Calu3 (cell line): ENCODE measurements at regions not wholly inside any gene's neighbourhood (a gene's known extent, or its start where the extent isn't known, plus 50 kb on each side); places are given as distances from the start of the nearest gene placed in this dataset.

ENCODE experiments used
- BruUV-seq: library from RNA; stranded (reverse); fragments of 400-500 nt; replicated peaks from 2 replicates; lab custom pipeline; 2021; lab: Mats Ljungman, UMichigan
- CTCF ChIA-PET: fragments of 300-600 bp; sonication (Branson Sonifier 250); formaldehyde crosslinking; loops from one replicate; lab custom pipeline; 2022; ENCODE audit warnings: antibody characterized with exemption; lab: Charles Lee
- DNase-seq: peaks from one replicate; pipeline ENCODE4 v3.0.0; 2022
- H3K27ac Mint-ChIP-seq: one replicate; pipeline ENCODE4 v1.8.0; 2022; ENCODE audit warnings: mixed read lengths; ENCODE audit not compliant: unreplicated experiment
- H3K27me3 Mint-ChIP-seq: one replicate; pipeline ENCODE4 v1.8.0; 2022; ENCODE audit warnings: mixed read lengths; ENCODE audit not compliant: unreplicated experiment
- H3K36me3 Mint-ChIP-seq: one replicate; pipeline ENCODE4 v1.8.0; 2022; ENCODE audit warnings: mild to moderate bottlenecking, moderate library complexity, mixed read lengths; ENCODE audit not compliant: insufficient read depth, unreplicated experiment
- H3K4me1 Mint-ChIP-seq: one replicate; pipeline ENCODE4 v1.8.0; 2022; ENCODE audit warnings: mild to moderate bottlenecking, low read depth, mixed read lengths; ENCODE audit not compliant: unreplicated experiment
- H3K4me3 Mint-ChIP-seq: one replicate; pipeline ENCODE4 v1.8.0; 2022; ENCODE audit warnings: mild to moderate bottlenecking, low read depth, moderate library complexity, mixed read lengths; ENCODE audit not compliant: unreplicated experiment
- H3K9me3 Mint-ChIP-seq: one replicate; pipeline ENCODE4 v1.8.0; 2022; ENCODE audit warnings: low read depth, mixed read lengths; ENCODE audit not compliant: unreplicated experiment
- intact Hi-C: fragments of 100-400 bp; cut with micrococcal nuclease; formaldehyde crosslinking; loops from one replicate; pipeline ENCODE4 v1.10.0; 2022; ENCODE audit not compliant: unreplicated experiment
- TF ChIP-seq, protein P1 (sequence below): fragments of 200-600 bp; IDR thresholded peaks from one replicate; pipeline ENCODE4 v1.8.0; 2022; ENCODE audit warnings: antibody characterized with exemption; ENCODE audit not compliant: unreplicated experiment

DNA sequence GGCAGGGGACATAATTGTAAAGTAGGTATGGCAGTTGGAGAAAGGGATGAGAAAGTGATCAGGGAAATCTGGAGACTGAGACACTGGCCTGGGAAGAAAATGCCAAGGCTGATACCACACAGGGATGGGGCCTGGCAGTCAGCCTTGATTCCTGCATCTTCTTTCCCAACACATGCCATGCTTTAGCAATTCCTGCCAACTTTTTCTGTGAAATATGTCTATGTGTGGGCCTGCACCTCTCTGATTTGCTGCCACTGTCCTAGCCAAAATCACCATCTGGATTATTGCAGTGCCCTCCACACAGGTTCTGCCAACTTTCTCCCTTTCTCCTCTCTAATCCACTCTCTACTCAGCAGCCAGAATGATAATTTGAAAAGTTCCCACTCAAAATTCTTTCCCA is 759.8 kb upstream of the CITED2 start:
- CTCF ChIA-PET, result no interaction called here
- no TSS peak for BruUV-seq
- DNase-seq, result no peak
- H3K4me3 Mint-ChIP-seq, result no peak overlapping the region
- intact Hi-C loops, result no loop called here
- no peak overlapping the region for H3K27ac Mint-ChIP-seq
- peaks cover 7% of the 10 kb centered on the region for H3K9me3 Mint-ChIP-seq
- no peaks in the 10 kb centered on the region for H3K4me1 Mint-ChIP-seq
- no peaks in the 10 kb centered on the region for H3K36me3 Mint-ChIP-seq
- H3K27me3 Mint-ChIP-seq, result no peaks in the 10 kb centered on the region
- TF ChIP-seq, protein P1, sequence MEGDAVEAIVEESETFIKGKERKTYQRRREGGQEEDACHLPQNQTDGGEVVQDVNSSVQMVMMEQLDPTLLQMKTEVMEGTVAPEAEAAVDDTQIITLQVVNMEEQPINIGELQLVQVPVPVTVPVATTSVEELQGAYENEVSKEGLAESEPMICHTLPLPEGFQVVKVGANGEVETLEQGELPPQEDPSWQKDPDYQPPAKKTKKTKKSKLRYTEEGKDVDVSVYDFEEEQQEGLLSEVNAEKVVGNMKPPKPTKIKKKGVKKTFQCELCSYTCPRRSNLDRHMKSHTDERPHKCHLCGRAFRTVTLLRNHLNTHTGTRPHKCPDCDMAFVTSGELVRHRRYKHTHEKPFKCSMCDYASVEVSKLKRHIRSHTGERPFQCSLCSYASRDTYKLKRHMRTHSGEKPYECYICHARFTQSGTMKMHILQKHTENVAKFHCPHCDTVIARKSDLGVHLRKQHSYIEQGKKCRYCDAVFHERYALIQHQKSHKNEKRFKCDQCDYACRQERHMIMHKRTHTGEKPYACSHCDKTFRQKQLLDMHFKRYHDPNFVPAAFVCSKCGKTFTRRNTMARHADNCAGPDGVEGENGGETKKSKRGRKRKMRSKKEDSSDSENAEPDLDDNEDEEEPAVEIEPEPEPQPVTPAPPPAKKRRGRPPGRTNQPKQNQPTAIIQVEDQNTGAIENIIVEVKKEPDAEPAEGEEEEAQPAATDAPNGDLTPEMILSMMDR, result no peak

DNA sequence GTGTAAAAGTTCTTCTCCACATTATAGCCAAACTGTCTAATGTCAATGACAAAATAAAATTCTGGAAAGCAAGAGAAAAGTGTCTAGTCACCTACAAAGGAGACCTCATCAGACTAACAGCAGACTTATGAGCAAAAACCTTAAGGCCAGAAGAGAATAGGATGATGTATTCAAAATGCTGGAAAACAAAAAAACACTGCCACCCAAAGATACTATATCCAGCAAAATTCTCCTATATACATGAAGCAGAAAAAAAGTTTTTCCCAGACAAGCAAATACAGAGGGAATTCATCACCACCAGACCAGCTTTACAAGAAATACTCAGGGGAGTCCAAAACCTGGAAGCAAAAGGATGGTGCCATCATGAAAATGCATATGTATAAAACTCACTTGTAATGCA is 755.6 kb upstream of the CITED2 start:
- H3K27me3 Mint-ChIP-seq, result no peaks in the 10 kb centered on the region
- H3K27ac Mint-ChIP-seq, result no peak overlapping the region

DNA sequence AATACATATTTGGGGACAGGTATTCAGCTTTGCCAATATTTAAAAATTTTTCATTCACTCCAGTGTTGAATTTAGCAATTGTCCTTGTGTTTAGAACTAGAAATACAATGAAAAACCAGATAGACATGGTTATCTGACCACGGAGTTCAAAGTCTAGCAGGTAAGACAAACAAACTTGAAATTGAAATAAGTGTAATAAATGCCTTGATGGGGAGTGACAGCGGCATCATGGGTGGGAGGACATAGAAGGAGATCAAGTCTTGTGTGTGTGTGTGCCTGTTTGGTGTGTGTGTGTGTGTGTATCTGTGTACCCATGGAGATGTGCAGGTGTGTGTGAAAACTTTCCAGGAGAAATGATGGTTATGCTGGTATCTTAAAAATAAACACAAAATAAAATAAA is 750.0 kb upstream of the CITED2 start:
- CTCF ChIA-PET, result no interaction called here
- TF ChIP-seq, protein P1, result no peak
- peak; percentile 2 for DNase-seq
- Mint-ChIP-seq H3K27ac (no peak overlapping the region), H3K36me3 (no peaks in the 10 kb centered on the region), H3K4me3 (no peak overlapping the region), H3K27me3 (no peaks in the 10 kb centered on the region), H3K9me3 (peaks cover 3% of the 10 kb centered on the region), H3K4me1 (peaks cover 13% of the 10 kb centered on the region)
- BruUV-seq, result no TSS peak
- intact Hi-C loops, result no loop called here

More for the DNA sequence above, 755.6 kb upstream of the CITED2 start:
- DNase-seq, result no peak
- TF ChIP-seq, protein P1, result no peak
- CTCF ChIA-PET, result no interaction called here
- Mint-ChIP-seq H3K36me3 (no peaks in the 10 kb centered on the region), H3K9me3 (peaks cover 10% of the 10 kb centered on the region), H3K4me3 (no peak overlapping the region), H3K4me1 (peaks cover 3% of the 10 kb centered on the region)
- intact Hi-C loops, result no loop called here
- BruUV-seq, result no TSS peak

DNA sequence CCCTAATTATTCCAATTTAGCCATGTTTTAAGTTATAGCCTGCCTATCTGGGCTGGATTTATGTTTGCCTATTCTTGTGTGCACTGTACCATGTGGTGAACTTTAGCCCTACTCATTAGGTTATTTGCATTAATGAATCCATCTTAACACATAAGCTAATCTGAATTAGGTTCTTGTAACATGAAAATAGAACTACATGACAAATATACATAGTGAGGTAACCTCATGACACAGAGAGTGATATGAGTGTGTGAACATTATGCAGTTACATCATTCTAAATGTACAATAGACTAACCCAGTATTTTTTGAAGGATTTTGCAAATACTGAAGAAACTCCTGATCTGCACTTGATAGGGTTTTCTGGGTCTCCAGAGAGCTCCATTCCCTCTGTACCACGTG is 733.7 kb upstream of the CITED2 start:
- CTCF ChIA-PET, result no interaction called here
- intact Hi-C loops, result no loop called here
- H3K27ac Mint-ChIP-seq, result no peak overlapping the region
- H3K36me3 Mint-ChIP-seq, result no peaks in the 10 kb centered on the region
- TF ChIP-seq, protein P1, result no peak
- no peak for DNase-seq
- H3K4me1 Mint-ChIP-seq, result no peaks in the 10 kb centered on the region
- BruUV-seq, result no TSS peak
- H3K9me3 Mint-ChIP-seq, result no peaks in the 10 kb centered on the region
- no peaks in the 10 kb centered on the region for H3K27me3 Mint-ChIP-seq
- H3K4me3 Mint-ChIP-seq, result no peak overlapping the region
